ENCODE measurements at regions not wholly inside any gene's neighbourhood (a gene's known extent, or its start where the extent isn't known, plus 50 kb on each side); places are given as distances from the start of the nearest gene placed in this dataset.
"Not testable (repeated sequence)": the region's sequence is repeated elsewhere in the genome, so short reads cannot be mapped to it uniquely, and the experiment has no call there.

DNA sequence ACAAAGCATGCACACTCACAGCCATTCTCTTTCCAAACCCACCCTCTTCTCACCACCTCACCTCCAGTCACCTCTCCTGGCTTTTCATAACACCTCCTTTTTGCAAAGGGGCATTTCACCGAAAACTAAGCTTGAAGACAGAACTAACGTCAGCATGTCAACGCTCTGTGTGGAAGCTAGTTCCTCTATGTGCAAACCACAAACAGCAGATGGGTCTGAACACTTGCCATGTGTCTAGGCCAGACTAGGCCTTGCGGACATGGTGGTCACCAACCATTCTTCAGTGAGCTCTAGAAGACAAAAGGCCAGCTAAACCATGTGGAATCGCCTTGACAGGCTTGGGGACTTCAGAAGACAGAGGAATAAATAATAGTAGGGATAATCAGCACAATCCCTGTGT lies 148.5 kb downstream of the TXNL1 start:
- TF ChIP-seq, protein P1, sequence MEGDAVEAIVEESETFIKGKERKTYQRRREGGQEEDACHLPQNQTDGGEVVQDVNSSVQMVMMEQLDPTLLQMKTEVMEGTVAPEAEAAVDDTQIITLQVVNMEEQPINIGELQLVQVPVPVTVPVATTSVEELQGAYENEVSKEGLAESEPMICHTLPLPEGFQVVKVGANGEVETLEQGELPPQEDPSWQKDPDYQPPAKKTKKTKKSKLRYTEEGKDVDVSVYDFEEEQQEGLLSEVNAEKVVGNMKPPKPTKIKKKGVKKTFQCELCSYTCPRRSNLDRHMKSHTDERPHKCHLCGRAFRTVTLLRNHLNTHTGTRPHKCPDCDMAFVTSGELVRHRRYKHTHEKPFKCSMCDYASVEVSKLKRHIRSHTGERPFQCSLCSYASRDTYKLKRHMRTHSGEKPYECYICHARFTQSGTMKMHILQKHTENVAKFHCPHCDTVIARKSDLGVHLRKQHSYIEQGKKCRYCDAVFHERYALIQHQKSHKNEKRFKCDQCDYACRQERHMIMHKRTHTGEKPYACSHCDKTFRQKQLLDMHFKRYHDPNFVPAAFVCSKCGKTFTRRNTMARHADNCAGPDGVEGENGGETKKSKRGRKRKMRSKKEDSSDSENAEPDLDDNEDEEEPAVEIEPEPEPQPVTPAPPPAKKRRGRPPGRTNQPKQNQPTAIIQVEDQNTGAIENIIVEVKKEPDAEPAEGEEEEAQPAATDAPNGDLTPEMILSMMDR (IDR thresholded peaks at IDR 0.05; ENCODE audit: unreplicated experiment in 3 of 3), result no peak
- Mint-ChIP-seq H3K27ac (no peak overlapping the region), H3K36me3 (ENCODE audit: low read depth) (no peaks in the 10 kb centered on the region), H3K9me3 (peaks cover 3% of the 10 kb centered on the region), H3K4me1 (no peaks in the 10 kb centered on the region), H3K4me3 (no peak overlapping the region), H3K27me3 (ENCODE audit: low read depth) (peaks cover under 1% of the 10 kb centered on the region)

DNA sequence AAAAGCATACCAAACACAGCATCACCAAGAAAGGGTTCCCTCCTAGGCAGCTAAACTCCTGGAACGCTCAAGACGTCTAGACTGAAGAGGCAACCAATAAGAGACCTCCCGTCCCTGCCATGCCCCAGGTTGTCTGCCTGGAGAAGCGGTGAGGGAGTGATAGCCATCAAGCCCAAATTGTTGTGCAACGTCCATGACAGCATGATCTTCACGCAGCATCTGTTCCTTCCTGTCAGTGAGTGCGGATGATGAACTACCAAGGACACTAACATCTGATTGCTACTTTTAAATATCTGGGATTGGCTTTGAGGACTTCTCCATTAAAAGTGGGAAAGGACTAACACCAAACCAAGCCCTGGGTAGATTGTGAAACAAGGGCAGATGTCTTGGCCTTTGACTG lies 149.7 kb downstream of the TXNL1 start:
- H3K9me3 Mint-ChIP-seq, result peaks cover 2% of the 10 kb centered on the region
- no peak overlapping the region for H3K4me3 Mint-ChIP-seq
- H3K27me3 Mint-ChIP-seq (ENCODE audit: low read depth), result peaks cover 4% of the 10 kb centered on the region
- no peak overlapping the region for H3K27ac Mint-ChIP-seq
- H3K36me3 Mint-ChIP-seq (ENCODE audit: low read depth), result no peaks in the 10 kb centered on the region
- H3K4me1 Mint-ChIP-seq, result no peaks in the 10 kb centered on the region
- TF ChIP-seq, protein P1 (IDR thresholded peaks at IDR 0.05; ENCODE audit: unreplicated experiment in 3 of 3), result no peak

DNA sequence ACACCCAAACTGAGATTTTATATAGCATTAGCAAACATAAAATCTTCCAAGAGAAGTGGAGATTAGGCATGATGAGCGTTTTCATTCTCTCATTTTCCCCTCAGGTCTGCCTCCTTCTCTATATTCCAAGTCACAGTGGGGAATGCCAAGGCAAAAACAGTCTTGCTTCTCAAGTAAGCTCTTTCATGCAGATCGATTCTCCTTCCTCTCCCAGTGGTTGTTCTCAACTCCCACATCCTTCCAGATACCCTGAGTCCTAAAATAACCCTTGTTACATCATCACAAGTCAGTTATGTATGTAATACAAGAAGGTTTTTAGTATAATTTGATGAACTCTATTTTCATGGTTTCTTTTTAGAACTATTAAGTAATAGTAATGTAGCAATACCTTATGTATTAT lies 150.6 kb downstream of the TXNL1 start:
- Mint-ChIP-seq H3K9me3 (peaks cover 2% of the 10 kb centered on the region), H3K27me3 (ENCODE audit: low read depth) (peaks cover 4% of the 10 kb centered on the region), H3K27ac (no peak overlapping the region), H3K4me1 (no peaks in the 10 kb centered on the region), H3K4me3 (no peak overlapping the region), H3K36me3 (ENCODE audit: low read depth) (no peaks in the 10 kb centered on the region)
- TF ChIP-seq, protein P1 (IDR thresholded peaks at IDR 0.05; ENCODE audit: unreplicated experiment in 3 of 3), result no peak

DNA sequence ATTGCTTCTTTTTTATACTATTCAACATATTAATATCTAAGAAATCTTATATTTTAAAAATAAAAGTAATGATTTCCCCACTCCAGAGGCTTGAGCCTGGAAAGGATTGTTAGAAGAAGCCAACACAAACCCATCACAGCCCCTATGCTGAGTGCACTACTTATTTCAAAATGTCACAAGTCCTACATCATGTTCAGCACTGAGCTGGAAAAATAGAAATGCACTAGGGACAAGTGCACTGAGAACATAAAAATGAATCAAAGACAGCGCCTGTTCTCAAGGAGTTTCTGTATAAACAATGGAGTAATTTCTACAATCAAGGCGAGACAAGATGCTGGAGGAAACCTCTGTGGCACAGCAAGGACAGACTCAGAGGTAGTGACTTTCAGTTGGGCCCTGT lies 155.0 kb downstream of the TXNL1 start:
- H3K27me3 Mint-ChIP-seq (ENCODE audit: low read depth), result peaks cover 4% of the 10 kb centered on the region
- peaks cover 2% of the 10 kb centered on the region for H3K9me3 Mint-ChIP-seq
- H3K4me1 Mint-ChIP-seq, result no peaks in the 10 kb centered on the region
- no peak overlapping the region for H3K27ac Mint-ChIP-seq
- H3K4me3 Mint-ChIP-seq, result no peak overlapping the region
- TF ChIP-seq, protein P1 (IDR thresholded peaks at IDR 0.05; ENCODE audit: unreplicated experiment in 3 of 3), result no peak
- no peaks in the 10 kb centered on the region for H3K36me3 Mint-ChIP-seq (ENCODE audit: low read depth)

DNA sequence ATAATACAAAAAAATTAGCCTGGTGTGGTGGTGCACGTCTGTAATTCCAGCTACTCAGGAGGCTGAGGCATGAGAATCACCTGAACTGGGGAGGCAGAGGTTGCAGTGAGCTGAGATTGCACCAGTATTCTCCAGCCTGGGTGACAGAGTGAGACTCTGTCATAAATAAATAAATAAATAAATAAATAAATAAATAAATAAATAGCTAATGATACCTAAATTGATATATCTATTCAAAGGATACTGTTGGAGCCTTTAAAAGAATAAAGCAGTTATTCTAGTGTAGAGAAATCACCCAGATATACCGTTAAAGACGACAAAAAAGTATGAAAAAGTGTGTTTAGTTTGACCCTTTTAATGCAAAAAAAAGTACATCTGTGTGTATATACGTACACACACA lies 155.6 kb downstream of the TXNL1 start:
- not testable (repeated sequence) for H3K27ac Mint-ChIP-seq; H3K4me3 Mint-ChIP-seq; H3K9me3 Mint-ChIP-seq; H3K4me1 Mint-ChIP-seq; H3K36me3 Mint-ChIP-seq (ENCODE audit: low read depth); H3K27me3 Mint-ChIP-seq (ENCODE audit: low read depth)

DNA sequence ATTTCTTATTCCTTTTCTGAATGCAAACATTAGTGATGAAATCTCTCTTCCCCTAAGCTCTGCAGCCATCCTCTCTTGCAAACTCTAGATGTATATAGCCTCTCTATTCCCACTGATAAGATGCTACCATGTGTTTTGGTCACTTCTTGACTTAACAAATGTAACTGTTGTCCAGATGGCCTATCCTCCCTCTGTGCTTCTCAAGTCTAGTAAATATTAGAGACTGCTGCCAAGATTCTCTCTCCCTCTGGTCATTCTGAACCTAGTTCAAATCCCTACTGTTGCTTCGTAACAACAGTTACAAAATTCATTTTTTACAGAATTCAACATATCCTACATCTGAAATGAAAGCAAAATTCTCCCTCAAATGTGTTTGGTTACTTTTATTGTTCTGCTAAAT lies 156.6 kb downstream of the TXNL1 start:
- peaks cover 2% of the 10 kb centered on the region for H3K9me3 Mint-ChIP-seq
- no peaks in the 10 kb centered on the region for H3K36me3 Mint-ChIP-seq (ENCODE audit: low read depth)
- H3K27me3 Mint-ChIP-seq (ENCODE audit: low read depth), result peaks cover 4% of the 10 kb centered on the region
- no peak overlapping the region for H3K4me3 Mint-ChIP-seq
- H3K4me1 Mint-ChIP-seq, result no peaks in the 10 kb centered on the region
- H3K27ac Mint-ChIP-seq, result no peak overlapping the region
- TF ChIP-seq, protein P1 (IDR thresholded peaks at IDR 0.05; ENCODE audit: unreplicated experiment in 3 of 3), result no peak

All from nephron (organoid).